ENCODE measurements at regions not wholly inside any gene's neighbourhood (a gene's known extent, or its start where the extent isn't known, plus 50 kb on each side); places are given as distances from the start of the nearest gene placed in this dataset.

DNA sequence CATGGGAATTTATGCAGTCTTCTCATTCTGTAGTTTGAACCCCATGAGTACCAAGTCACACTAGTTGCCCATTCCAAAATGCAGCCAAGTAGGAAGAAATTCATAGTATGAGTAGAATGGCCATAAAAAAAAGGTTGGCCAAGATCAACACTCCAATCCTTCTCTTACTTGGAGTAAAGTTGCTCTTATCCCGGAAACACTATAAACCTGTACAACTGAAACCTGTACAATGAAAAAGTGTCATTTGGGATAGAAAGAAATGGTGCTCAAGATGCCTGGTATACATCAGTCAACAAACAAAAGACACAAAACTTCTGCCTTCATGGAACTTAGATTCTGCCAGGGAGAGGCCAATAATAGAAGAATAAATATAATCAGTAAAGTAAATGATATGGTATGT is 325.0 kb downstream of the NFIB start:
- no peak for DNase-seq (ENCODE audit: extremely low read depth, insufficient read length)
- Histone ChIP-seq H3K27me3 (replicated peaks; ENCODE audit: control insufficient read depth, insufficient read depth, low read length) (no peaks in the 10 kb centered on the region), H3K4me3 (replicated peaks; ENCODE audit: low read depth, low read length) (no peak overlapping the region), H3K36me3 (ENCODE audit: control insufficient read depth, insufficient read depth, low read length) (no peaks in the 10 kb centered on the region)
- TF ChIP-seq, protein P1, sequence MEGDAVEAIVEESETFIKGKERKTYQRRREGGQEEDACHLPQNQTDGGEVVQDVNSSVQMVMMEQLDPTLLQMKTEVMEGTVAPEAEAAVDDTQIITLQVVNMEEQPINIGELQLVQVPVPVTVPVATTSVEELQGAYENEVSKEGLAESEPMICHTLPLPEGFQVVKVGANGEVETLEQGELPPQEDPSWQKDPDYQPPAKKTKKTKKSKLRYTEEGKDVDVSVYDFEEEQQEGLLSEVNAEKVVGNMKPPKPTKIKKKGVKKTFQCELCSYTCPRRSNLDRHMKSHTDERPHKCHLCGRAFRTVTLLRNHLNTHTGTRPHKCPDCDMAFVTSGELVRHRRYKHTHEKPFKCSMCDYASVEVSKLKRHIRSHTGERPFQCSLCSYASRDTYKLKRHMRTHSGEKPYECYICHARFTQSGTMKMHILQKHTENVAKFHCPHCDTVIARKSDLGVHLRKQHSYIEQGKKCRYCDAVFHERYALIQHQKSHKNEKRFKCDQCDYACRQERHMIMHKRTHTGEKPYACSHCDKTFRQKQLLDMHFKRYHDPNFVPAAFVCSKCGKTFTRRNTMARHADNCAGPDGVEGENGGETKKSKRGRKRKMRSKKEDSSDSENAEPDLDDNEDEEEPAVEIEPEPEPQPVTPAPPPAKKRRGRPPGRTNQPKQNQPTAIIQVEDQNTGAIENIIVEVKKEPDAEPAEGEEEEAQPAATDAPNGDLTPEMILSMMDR (IDR thresholded peaks at IDR 0.05; ENCODE audit: insufficient read depth, low read length, poor library complexity, severe bottlenecking): no peak

GRCh38 chr9:13983607-13984006 is 330.3 kb downstream of the NFIB start:
- Histone ChIP-seq H3K4me3 (replicated peaks; ENCODE audit: low read depth, low read length) (no peak overlapping the region), H3K36me3 (ENCODE audit: control insufficient read depth, insufficient read depth, low read length) (no peaks in the 10 kb centered on the region), H3K27me3 (replicated peaks; ENCODE audit: control insufficient read depth, insufficient read depth, low read length) (no peaks in the 10 kb centered on the region)
- TF ChIP-seq, protein P1 (IDR thresholded peaks at IDR 0.05; ENCODE audit: insufficient read depth, low read length, poor library complexity, severe bottlenecking): no peak
- no peak for DNase-seq (ENCODE audit: extremely low read depth, insufficient read length)

DNA sequence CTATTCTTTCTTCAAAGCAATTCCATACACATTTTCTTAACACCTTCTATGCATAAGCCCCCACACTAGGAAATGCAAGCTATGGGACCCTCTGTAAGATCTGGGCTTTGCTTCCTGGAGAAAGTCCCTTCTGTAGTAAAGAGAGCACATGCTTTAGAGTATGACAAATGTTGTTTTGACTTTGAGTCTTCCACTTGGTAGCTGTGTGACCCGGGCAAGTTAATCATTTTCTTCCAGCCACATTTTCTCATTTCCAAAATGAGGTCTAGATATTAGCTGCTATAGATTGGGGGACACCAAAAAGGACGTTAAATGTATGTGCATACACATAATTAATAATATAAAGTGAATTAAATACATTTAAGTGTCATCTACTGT is 334.0 kb downstream of the NFIB start:
- Histone ChIP-seq H3K27me3 (replicated peaks; ENCODE audit: control insufficient read depth, insufficient read depth, low read length) (no peaks in the 10 kb centered on the region), H3K4me3 (replicated peaks; ENCODE audit: low read depth, low read length) (no peak overlapping the region), H3K36me3 (ENCODE audit: control insufficient read depth, insufficient read depth, low read length) (no peaks in the 10 kb centered on the region)
- TF ChIP-seq, protein P1 (IDR thresholded peaks at IDR 0.05; ENCODE audit: insufficient read depth, low read length, poor library complexity, severe bottlenecking): no peak
- DNase-seq (ENCODE audit: extremely low read depth, insufficient read length): no peak

- H3K36me3 ChIP-seq (ENCODE audit: control insufficient read depth, insufficient read depth, low read length): no peaks in the 10 kb centered on the region
- no peak overlapping the region for H3K4me3 ChIP-seq (replicated peaks; ENCODE audit: low read depth, low read length)
- TF ChIP-seq, protein P1 (IDR thresholded peaks at IDR 0.05; ENCODE audit: insufficient read depth, low read length, poor library complexity, severe bottlenecking): no peak
- no peak for DNase-seq (ENCODE audit: extremely low read depth, insufficient read length)
- no peaks in the 10 kb centered on the region for H3K27me3 ChIP-seq (replicated peaks; ENCODE audit: control insufficient read depth, insufficient read depth, low read length)
These were observed 338.2 kb downstream of the NFIB start for GRCh38 chr9:13975611-13976290.

DNA sequence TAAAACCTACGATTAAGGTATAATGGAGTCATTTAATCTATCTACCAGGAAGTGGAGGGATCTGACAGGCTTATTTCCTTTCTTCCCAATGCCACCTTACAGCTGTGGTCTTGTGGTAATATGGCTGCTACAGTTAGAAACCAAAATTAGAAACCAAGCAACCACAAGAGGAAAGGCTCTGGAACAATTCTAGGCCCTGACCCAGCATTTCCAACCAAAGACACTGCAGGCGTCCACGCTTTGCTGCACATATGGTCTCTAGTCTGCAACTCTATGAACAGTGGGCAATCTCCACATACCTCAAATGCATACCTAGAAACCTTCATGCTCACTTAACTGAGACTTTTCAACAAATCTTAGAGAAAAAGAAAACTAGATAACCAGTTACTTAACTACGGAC is 339.1 kb downstream of the NFIB start:
- TF ChIP-seq, protein P1 (IDR thresholded peaks at IDR 0.05; ENCODE audit: insufficient read depth, low read length, poor library complexity, severe bottlenecking): no peak
- DNase-seq (ENCODE audit: extremely low read depth, insufficient read length): no peak

More for the DNA sequence above, 339.1 kb downstream of the NFIB start:
- no peaks in the 10 kb centered on the region for H3K36me3 ChIP-seq (ENCODE audit: control insufficient read depth, insufficient read depth, low read length)
- H3K4me3 ChIP-seq (replicated peaks; ENCODE audit: low read depth, low read length): no peak overlapping the region
- H3K27me3 ChIP-seq (replicated peaks; ENCODE audit: control insufficient read depth, insufficient read depth, low read length): no peaks in the 10 kb centered on the region
